ENCODE measurements at regions not wholly inside any gene's neighbourhood (a gene's known extent, or its start where the extent isn't known, plus 50 kb on each side); places are given as distances from the start of the nearest gene placed in this dataset.

- Histone ChIP-seq H3K36me3 (ENCODE audit: insufficient read depth) (no peaks in the 10 kb centered on the region), H3K27me3 (ENCODE audit: insufficient read depth, low read depth) (no peaks in the 10 kb centered on the region), H3K4me3 (IDR thresholded peaks at IDR 0.05; ENCODE audit: insufficient read depth, low read depth, low read length) (no peak overlapping the region), H2AFZ (ENCODE audit: low read depth) (no peak overlapping the region), H3K4me2 (no peak overlapping the region), H3K27ac (no peak overlapping the region), H4K20me1 (ENCODE audit: insufficient read depth) (no peaks in the 10 kb centered on the region), H3K9ac (no peak overlapping the region), H3K4me1 (ENCODE audit: low read depth, poor library complexity, severe bottlenecking) (no peaks in the 10 kb centered on the region), H3K79me2 (ENCODE audit: insufficient read depth, low read depth) (no peaks in the 10 kb centered on the region)
- no peak for TF ChIP-seq CTCF (conservative IDR thresholded peaks at IDR 0.05; ENCODE audit: low read depth, low read length)
Observed at GRCh38 chr12:13599176-13599575, 382.2 kb downstream of the GRIN2B start.

- Histone ChIP-seq H3K27me3 (ENCODE audit: insufficient read depth, low read depth) (no peaks in the 10 kb centered on the region), H2AFZ (ENCODE audit: low read depth) (no peak overlapping the region), H3K9ac (no peak overlapping the region), H3K4me1 (ENCODE audit: low read depth, poor library complexity, severe bottlenecking) (no peaks in the 10 kb centered on the region), H3K27ac (no peak overlapping the region), H4K20me1 (ENCODE audit: insufficient read depth) (no peaks in the 10 kb centered on the region), H3K4me3 (IDR thresholded peaks at IDR 0.05; ENCODE audit: insufficient read depth, low read depth, low read length) (no peak overlapping the region), H3K36me3 (ENCODE audit: insufficient read depth) (no peaks in the 10 kb centered on the region), H3K79me2 (ENCODE audit: insufficient read depth, low read depth) (no peaks in the 10 kb centered on the region), H3K4me2 (no peak overlapping the region)
- no peak for TF ChIP-seq CTCF (conservative IDR thresholded peaks at IDR 0.05; ENCODE audit: low read depth, low read length)
Observed at GRCh38 chr12:13597837-13598236, 383.6 kb downstream of the GRIN2B start.

GRCh38 chr12:13597166-13597565 lies 384.2 kb downstream of the GRIN2B start:
- TF ChIP-seq CTCF (conservative IDR thresholded peaks at IDR 0.05; ENCODE audit: low read depth, low read length) = no peak
- H3K4me2 ChIP-seq = no peak overlapping the region
- no peaks in the 10 kb centered on the region for H3K27me3 ChIP-seq (ENCODE audit: insufficient read depth, low read depth)
- no peak overlapping the region for H3K9ac ChIP-seq
- no peak overlapping the region for H3K27ac ChIP-seq
- no peaks in the 10 kb centered on the region for H3K36me3 ChIP-seq (ENCODE audit: insufficient read depth)
- H2AFZ ChIP-seq (ENCODE audit: low read depth) = no peak overlapping the region
- no peaks in the 10 kb centered on the region for H3K79me2 ChIP-seq (ENCODE audit: insufficient read depth, low read depth)
- H4K20me1 ChIP-seq (ENCODE audit: insufficient read depth) = no peaks in the 10 kb centered on the region
- H3K4me3 ChIP-seq (IDR thresholded peaks at IDR 0.05; ENCODE audit: insufficient read depth, low read depth, low read length) = no peak overlapping the region
- no peaks in the 10 kb centered on the region for H3K4me1 ChIP-seq (ENCODE audit: low read depth, poor library complexity, severe bottlenecking)

- H3K9ac ChIP-seq = no peak overlapping the region
- no peaks in the 10 kb centered on the region for H3K79me2 ChIP-seq (ENCODE audit: insufficient read depth, low read depth)
- no peak overlapping the region for H3K27ac ChIP-seq
- H3K4me3 ChIP-seq (IDR thresholded peaks at IDR 0.05; ENCODE audit: insufficient read depth, low read depth, low read length) = no peak overlapping the region
- no peaks in the 10 kb centered on the region for H3K36me3 ChIP-seq (ENCODE audit: insufficient read depth)
- no peak for TF ChIP-seq CTCF (conservative IDR thresholded peaks at IDR 0.05; ENCODE audit: low read depth, low read length)
- H3K4me1 ChIP-seq (ENCODE audit: low read depth, poor library complexity, severe bottlenecking) = no peaks in the 10 kb centered on the region
- H3K4me2 ChIP-seq = no peak overlapping the region
- H4K20me1 ChIP-seq (ENCODE audit: insufficient read depth) = no peaks in the 10 kb centered on the region
- H3K27me3 ChIP-seq (ENCODE audit: insufficient read depth, low read depth) = no peaks in the 10 kb centered on the region
- no peak overlapping the region for H2AFZ ChIP-seq (ENCODE audit: low read depth)
Observed at GRCh38 chr12:13596714-13597113, 384.7 kb downstream of the GRIN2B start.
